ENCODE measurements at regions not wholly inside any gene's neighbourhood (a gene's known extent, or its start where the extent isn't known, plus 50 kb on each side); places are given as distances from the start of the nearest gene placed in this dataset.

- TF ChIP-seq POLR2A (IDR thresholded peaks at IDR 0.05; ENCODE audit: low read depth, low read length) (no peak), POLR2AphosphoS5 (IDR thresholded peaks at IDR 0.05; ENCODE audit: low read depth, low read length) (no peak), TAF1 (IDR thresholded peaks at IDR 0.05; ENCODE audit: borderline replicate concordance, low read depth, low read length) (no peak)
These were observed 704.2 kb upstream of the KLHL1 start for GRCh38 chr13:70812481-70812880.
